HG03066 (cell line): ENCODE measurements at regions not wholly inside any gene's neighbourhood (a gene's known extent, or its start where the extent isn't known, plus 50 kb on each side); places are given as distances from the start of the nearest gene placed in this dataset.

ENCODE experiments used
- ATAC-seq: cut with Tn5 transposase; IDR thresholded peaks from one replicate; pipeline ENCODE4 v1.9.1; 2021; ENCODE audit warnings: low read depth; ENCODE audit not compliant: unreplicated experiment

DNA sequence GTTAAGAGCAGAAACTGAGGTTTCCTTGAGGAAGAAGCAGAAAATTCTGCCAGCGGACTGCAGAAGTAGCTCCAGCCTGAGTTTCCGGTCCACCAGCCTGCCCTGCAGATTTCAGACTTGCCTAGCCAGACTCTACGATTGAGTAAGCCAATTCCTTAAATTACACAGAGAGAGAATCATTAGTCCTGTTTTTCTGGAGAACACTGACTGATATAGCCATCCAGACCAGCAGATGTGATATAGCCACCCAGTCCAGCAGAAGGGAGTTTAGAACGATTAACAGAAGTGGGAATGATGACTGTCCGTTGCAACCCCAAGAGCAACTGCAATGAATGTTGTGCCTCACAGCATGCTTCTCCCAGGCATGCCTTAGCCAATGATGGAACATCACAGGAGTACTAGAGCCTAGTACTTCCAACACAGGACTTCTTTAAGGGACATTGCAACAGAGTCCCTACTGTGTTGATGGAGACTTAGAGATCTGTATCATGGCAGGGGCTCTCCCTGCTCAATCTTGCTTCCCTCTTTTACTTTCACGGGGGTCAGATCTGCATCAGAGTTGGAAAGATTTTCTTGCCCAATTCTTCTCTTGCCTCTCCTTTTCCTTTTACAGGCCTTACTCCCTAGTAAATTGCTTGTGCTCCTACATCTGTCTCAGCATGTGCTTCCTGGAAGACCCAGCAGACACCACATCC lies 264.6 kb upstream of the CLNK start:
- no peak for ATAC-seq

DNA sequence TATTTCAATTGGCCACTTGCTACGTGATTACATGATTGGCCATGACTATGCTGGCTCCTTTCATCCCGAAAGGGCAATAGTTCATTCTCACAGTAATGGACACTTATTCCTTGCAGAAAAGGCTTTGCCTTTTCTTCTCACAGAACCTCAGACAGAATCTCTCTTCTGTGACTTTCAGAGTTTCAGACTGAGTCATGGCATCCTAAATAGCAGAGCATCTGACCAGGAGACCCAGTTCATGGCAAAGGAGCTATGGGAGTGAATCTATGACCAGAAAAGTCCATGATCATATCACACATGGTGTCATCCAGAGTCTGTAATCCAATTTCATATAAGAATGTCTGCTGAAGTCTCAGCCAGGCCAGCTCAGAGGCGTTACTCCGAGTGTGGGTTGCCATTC lies 263.3 kb upstream of the CLNK start:
- no peak for ATAC-seq

DNA sequence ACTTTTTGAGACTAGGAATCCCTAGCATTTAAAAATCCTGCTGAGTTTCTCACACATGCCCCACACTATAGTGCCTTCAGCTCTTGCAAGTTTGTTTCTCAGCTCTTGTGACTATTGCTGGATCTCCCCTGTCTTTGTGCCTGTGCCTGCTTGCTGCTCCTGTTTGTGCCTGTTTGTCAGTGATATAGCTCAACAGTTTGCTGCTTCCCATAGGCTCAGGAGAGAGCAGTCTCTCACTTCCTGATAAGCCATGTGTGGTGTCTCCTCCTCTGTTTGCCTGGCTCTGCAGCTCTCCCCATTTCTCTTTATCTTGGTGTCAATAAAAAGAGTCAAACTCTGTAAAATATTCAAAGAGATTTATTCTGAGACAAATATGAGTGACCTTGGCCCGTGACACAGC lies 259.8 kb upstream of the CLNK start:
- no peak for ATAC-seq

DNA sequence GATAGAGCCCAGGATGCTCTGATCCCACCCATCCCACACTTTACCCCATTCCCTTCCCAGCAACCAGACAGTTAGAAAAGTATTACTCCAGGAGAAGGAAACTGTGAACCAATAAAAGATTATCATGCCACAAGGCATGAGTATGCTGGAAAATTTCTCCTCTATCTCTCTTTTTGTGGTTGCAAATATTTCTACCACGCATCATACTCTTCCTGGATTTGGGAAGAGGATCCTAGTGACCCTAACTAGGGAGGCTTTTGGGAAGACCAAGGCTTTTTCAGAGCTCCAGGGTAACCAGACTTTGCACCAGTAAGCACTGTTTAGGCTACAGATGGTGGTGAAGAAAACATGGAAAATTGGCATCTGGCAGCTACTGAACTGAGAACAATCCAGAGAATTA lies 257.6 kb upstream of the CLNK start:
- no peak for ATAC-seq

DNA sequence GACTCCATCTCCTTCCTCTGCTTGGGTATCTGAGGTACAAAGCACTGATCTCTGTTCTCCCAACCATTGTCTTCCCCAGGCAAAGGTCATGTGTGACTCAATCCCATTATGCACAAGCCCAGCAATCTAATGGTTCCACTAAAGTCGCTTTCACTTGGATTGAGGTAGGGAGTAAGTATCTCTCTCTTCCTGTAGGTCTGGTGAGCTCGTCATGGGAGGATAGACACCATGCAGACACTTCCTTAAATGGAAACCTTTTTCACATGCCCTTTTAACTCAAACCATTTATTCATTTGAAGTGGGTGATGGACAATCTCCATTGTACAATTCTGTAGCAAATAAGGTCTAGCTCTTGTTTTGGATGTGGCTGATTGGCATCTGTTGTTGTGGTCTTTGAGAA lies 245.2 kb upstream of the CLNK start:
- no peak for ATAC-seq

DNA sequence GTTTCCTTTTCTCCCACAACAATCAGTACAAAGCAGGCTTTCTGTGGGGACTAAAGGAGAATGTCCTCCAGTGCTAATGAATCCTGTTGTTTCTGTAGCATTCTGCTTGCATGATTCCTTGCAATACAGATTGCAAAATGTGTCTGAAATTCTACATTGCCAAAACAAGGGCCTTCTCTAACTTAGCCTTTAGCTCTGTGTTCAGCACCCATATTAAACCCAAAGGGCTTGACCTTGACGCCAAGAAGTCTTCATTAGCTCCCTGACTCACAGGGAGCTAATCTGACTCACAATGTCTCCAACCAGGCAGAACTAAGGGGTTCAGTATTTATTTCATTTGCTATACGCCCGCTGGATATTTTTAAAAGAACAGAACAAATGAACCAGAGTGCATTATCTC lies 241.4 kb upstream of the CLNK start:
- no peak for ATAC-seq

DNA sequence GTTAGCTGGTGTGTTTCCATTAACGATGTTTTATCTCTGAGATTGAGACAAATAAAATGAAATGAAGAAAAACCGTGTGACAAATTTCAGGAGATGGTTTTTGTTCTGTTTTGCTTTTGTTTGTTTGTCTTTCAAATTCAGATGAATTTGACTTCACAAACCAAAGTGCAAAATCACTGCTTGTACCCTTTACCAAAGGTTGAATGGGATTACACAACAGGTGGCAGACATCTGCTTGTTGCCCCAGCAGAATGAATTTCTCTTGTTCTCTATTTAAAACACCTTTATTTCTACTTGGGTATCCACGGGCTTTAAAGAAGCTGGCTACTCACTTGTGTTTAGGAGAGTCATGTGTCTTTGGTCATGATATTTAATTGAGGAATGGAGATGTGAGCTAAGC lies 239.7 kb upstream of the CLNK start:
- no peak for ATAC-seq

DNA sequence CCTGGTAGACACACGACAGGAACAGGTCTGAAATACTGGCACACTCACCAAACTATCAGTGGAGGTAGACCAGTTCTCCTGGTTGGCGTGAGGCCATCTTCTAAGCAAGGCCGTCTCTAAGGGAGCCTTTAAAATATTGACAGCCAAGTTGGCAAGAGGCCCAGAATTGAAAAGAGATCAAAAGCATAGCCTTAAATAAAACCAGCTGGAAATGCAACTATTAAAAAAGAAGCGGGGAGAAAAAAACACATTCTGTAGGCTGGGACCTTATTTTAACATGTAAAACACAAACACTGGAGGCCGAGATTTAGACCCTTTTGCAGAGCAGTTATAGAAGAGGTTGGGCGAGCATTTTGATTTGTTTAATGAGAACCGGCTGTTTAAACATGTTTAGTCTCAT lies 233.0 kb upstream of the CLNK start:
- no peak for ATAC-seq

DNA sequence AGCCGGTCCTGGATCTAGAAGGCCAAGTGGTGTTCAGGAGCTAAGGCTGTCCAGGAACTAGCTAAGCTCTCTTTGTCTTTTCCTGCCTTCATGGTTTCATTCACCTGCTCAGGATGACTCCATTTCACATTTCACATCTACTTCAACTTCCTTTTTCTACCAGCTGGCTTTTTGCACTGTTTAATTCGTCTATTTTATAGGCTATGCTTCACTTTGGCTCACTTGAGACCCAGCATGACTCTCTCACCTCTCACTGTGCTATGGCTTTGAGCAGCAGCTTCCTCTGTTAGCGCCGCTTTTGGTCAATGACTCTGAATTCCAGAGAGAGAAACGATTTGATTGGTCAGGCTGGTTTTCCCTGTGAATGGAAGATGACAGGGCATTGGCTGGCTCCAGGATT lies 213.5 kb upstream of the CLNK start:
- no peak for ATAC-seq

DNA sequence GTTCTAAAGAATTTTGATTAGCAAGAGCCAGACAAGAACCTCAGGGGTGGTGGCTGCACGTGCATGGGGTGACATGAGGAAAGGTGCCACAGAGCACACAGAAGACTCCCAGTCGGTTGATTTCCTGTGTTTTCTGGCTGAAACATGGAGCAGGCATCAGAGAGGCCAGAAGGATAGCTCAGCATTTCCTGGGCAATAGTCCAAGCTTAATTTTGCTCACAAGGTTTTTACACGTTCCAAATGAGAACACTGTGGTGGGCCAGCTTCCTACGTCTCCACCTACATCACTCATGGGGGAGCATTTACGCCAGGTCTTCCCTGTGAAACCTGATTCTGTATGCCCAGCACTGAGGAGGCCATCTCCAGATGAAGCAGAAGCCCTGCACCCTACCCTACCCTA lies 212.5 kb upstream of the CLNK start:
- ATAC-seq = no peak

DNA sequence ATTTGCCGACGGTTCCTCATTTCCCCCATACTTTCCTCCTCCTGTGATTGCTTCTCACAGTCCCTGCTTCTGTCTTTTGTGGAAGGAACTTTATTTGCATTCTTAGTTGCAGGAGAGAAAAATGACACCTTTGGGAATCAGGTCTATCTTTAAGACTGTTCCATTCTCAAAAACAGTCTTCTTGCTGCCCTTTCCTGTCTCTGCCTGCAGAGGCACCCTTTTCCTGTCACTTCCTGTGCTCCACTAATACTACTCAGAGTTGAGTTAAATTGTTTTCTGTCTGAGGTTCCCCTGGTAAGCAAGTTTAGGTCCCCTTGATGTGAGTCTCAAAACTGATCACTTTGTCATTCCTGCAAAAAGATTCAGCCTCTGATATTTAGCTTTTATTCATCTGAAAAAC lies 208.8 kb upstream of the CLNK start:
- no peak for ATAC-seq

DNA sequence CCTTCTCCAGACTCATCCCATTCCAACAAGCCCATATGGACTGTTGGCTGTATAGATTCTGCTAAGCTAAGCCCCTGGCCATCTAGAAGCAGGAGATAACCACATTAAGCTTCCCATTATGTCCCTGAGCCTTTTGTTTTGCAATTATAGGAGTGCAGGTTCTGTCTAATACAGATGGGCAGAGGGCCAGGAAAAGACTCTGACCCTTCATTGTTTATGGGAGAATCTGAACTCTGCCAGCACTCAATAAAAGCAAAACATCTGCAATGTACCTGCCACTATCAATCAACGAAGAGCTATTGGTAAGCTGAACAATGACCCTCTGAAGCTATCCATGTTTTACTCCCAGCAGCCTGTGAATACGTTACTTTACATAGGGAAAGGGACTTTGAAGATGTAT lies 207.3 kb upstream of the CLNK start:
- ATAC-seq = no peak

DNA sequence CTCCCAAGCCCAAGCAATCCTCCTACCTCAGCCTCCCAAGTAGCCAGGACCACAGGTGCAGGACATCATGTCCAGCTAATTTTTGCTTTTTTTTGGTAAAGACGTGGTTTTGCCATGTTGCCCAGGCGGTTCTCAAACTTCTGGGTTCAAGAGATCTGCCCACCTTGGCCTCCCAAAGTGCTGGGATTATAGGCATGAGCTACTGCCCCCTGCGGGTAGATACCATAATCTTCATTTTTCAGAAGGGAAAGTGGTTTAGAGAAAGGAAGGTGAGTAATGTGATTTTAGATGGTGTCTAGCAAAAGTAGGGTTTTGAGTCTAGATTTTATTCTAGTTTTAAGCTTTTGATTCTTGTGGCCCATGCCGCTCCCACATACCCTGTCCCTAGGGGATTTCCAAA lies 205.3 kb upstream of the CLNK start:
- ATAC-seq = no peak

DNA sequence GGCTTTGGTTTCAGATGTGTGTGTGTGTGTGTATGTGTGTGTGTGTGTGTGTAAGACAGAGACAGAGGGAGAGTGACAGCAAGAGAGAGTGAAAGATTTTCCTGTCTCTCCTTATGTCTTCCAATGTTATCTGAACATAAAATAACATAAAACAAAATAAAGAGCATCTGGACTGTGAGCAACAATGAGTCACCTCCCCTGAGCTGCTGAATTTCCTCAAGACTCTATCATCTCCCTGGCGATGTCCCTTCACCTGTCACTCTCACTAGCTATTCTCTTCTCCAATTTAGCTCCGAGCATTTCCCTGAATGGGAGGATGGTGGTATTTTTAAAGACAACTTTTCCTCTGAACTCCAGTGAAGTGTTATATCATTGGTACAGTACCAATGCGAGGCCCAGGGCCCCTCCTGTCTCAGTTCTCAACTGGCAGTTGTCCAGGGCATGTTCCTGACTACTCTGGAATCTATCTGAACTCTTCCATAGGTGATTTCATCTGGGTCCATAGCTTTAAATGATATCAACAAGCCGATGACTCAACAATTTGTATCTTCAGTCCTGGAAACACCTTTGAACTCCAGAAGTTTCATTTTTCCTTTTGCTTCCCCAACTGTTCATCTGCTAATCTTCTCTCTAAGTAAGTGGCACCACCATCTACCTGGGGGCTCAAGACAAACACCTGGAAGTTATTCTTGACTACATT lies 195.0 kb upstream of the CLNK start:
- no peak for ATAC-seq

DNA sequence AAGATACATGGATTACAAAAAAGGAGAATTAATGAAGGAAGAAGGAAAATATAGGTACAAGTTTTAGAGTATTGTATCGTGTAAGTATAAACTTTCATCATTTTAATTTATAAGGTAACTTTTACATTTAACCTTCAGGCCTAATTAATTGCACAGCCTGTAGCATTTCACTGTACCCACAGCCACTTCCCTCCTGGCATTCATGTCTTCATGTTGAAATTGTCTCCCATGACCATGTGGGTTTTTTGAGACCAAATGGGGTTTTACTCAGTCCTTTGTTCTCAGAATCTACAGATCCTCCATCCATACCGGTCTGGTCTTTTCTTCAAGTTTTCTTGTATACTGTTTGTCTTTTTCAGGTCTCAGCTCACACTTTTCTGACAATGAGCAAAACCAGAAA lies 194.3 kb upstream of the CLNK start:
- no peak for ATAC-seq

DNA sequence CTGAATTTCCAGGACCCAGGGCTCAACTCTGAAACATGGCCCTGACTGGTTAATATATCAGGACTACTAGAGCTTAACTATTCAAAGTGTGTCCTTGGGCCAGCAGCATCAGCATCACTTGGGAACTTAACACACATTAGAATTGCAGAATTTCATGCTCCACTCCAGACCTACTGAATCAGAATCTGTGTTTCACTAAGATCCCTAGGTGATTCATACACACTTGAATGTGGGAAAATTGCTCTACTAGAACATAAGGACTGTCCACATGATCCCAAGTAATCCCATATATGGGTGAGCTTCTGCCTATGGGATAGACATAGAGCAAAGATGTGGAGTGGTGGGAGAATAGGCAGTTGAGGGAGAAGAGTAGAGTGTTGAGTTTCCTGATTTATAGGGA lies 192.5 kb upstream of the CLNK start:
- no peak for ATAC-seq

DNA sequence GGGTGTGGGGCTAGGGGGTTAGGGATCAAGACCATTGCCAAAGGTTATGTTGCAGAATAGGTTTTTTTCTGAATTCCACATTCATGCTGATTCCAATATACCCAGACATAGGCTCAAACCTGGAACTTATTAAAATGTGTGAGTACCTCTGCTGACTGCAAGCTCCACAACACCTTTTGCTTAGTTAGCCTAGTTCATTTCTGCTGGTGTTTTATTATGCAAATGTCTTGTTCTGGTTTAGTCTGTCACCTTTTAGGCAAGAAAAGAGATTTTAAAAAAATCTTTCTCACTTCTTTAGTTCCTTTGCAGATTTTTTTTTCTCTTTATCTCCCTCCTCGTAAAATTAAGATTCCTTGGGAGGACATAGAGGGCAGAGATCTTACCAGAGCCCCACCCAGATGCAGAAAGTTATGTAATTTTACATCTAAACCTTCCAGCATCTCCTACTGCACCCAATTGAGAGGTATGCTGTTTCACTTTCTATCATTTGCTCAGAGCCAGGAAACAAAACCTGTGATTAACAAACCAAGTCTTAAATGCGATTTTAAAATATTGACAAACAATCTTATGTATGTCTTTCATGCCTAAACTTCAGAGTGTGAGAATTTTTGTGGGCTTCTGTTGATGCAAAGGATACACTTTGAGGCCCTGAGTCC lies 190.7 kb upstream of the CLNK start:
- ATAC-seq = no peak

DNA sequence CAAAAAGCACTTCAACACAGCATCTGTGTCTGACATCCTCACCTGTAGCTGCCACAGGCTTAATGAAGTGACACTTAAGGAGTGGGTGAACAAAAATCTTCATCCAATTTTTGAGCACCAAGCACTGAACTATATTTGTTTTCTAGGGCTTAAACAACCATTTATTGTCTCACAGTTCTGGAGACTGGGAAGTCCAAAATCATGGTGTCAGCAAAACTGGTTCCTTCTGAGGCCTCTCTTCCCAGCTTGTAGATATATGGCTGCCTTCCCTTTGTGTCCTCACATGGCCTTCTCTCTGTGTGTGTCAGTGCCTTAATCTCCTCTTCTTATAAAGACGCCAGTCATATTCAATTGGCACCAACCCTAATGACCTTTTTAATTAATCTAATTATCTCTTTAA lies 189.2 kb upstream of the CLNK start:
- no peak for ATAC-seq

DNA sequence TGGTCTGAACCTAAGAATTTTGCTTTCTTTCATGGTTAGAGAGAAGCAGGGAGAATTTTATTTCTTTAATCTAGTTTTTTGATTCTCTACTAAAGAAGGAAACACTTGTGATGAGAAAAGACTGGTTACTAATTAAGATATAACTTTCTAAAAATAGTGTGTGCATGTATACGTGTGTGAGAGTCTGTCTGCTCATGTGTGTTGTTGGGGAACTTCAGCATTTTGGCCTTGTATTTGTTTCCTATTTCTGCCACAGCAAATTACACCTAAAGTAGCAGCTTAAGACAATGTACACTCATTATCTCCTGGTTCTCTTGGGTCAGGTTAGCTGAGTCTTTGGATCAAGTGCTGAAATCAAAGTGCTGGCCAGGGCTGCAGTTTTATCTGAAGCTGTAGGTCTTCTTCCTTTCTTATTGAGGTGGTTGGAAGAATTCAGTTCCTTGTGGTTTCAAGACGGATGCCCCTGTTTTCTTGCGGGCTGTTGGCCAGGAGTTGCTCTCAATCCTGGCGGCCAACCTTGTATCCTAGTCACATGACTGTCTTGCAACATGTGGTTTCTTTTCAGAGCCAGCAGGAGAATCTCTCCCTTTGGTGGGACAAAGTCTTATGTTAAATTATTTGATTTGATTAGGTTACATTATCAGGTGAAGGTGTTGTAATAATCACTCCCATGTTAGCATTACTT lies 188.4 kb upstream of the CLNK start:
- ATAC-seq = no peak

DNA sequence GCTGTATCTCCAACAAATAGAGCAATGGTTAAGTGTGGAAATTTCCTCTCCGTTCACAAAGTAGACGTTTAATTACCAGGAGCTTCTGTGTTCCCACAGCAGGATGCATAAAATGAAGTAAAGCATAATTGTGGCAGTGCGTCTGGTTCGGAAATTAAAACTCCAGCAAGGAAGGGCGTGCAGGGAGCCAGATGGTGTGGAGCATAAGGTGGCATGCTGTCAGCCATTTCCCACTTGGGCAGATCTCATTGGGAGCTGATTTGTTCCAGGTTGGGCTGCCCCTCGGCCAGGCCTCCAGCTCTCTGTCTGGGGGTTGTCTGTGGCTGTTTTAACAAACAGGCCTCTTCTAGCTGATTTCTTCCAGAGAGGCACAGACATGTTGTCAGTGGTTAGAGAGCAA lies 182.1 kb upstream of the CLNK start:
- no peak for ATAC-seq

DNA sequence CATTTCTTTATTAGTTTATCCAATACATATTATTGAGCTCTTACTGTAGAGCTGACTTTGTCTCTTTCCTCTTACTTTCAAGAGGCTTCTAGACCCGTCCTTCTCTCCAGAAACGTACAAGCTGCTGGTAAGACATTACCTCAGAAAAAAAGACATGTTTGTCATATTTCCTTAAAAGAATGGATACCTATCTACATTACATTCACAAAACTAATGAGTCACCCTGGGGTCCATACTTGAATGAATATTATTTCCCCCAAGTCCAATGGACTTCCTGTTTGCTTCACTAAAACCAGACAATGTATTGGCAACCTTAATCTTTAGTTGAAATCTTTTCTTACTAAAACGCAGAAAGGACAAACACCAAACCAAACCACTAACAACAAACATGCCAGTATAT lies 176.5 kb upstream of the CLNK start:
- ATAC-seq = no peak
